Urothelium cell line (cell line): ENCODE measurements at regions not wholly inside any gene's neighbourhood (a gene's known extent, or its start where the extent isn't known, plus 50 kb on each side); places are given as distances from the start of the nearest gene placed in this dataset.

Source experiments
- DNase-seq: peaks from one replicate; pipeline ENCODE4 v3.0.0; 2011; ENCODE audit warnings: low spot score, mixed read lengths
- FAIRE-seq: peaks from 2 replicates; lab custom pipeline; 2011; peaks lifted over from hg19 to GRCh38; lab: Jason Lieb, UNC

- FAIRE-seq: no peak
- no peak for DNase-seq
These were observed 438.1 kb downstream of the NPHP4 start for GRCh38 chr1:5554111-5554510.

- FAIRE-seq: no peak
- no peak for DNase-seq
These were observed 439.3 kb downstream of the NPHP4 start for GRCh38 chr1:5552787-5553484.

DNA sequence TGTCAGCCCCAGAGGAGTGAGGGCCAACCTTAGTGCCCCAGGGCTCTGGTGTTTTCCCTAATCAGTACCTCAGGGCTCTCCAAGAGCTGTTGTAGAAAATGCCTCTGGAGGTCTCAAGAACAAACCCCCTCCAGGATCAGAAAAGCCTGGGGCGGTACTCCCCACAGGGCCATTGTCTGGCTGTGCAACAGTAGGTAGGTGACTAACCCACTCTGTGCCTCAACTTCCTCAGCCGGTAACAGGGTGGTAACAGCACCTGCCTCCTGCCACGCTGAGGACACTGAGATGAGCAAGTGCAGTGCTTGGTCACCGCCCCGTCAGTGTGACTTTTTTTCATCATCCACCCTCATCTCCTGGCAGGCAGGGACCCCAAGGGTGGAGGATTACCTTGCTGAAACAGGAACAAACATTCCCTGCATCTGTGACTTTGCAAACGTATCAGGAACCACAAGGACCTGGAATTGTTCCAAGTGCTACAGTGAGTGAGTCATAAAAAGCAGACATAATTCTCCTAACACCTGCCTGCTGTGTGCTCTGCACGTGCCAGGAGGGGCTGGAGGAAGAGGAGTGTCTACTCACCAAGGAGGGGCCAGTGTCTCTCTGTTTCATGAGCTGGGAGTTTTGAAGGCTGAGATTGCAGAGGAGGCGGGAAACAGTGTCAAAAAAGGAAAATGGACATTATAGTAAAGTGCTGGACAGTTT, 440.8 kb downstream of the NPHP4 start:
- DNase-seq (peak; percentile 61), FAIRE-seq (no peak)

GRCh38 chr1:5548266-5548665, 444.0 kb downstream of the NPHP4 start:
- FAIRE-seq: no peak
- no peak for DNase-seq

DNA sequence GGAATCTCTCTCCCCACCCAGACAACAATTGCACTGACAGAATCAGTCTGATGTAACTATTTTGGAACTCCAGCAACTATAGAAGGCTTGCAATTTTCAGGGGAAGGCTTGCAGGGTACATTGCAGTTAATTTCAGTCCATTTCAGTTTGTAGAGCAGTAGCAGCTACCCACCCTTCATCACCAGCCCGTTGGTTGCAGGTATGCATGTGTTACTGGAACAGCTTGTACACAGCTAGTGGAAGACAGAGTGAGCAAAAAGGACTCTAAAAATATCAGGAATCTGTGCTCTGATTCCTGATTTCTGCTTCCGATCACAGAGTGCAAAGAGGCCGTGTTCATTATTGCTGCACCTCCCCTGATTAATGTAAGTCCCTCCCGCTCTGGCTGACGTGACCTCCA, 449.0 kb downstream of the NPHP4 start:
- FAIRE-seq (no peak), DNase-seq (no peak)

DNA sequence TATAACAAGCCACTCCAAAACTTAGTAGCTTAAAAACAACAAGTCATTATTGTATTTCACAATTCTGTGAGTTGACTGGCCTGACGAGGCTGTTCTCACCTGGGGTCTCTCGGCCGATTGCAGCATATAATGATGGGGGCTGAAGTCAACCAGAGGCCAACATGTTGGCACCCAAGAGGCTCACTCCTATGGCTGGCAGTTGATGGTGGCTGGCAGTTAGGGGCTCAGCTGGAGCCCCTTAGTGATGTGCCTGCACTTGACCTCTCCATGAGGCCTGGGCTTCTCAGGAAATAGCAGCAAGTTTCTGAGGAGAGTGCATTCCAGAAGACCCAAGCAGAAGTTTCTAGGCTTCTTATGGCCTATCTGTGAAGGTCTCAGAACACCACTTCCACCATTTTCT, 459.4 kb downstream of the NPHP4 start:
- no peak for FAIRE-seq
- DNase-seq: no peak

GRCh38 chr1:5526822-5527551, 465.2 kb downstream of the NPHP4 start:
- FAIRE-seq (no peak), DNase-seq (no peak)

GRCh38 chr1:5526385-5526750, 465.9 kb downstream of the NPHP4 start:
- FAIRE-seq (no peak), DNase-seq (no peak)

DNA sequence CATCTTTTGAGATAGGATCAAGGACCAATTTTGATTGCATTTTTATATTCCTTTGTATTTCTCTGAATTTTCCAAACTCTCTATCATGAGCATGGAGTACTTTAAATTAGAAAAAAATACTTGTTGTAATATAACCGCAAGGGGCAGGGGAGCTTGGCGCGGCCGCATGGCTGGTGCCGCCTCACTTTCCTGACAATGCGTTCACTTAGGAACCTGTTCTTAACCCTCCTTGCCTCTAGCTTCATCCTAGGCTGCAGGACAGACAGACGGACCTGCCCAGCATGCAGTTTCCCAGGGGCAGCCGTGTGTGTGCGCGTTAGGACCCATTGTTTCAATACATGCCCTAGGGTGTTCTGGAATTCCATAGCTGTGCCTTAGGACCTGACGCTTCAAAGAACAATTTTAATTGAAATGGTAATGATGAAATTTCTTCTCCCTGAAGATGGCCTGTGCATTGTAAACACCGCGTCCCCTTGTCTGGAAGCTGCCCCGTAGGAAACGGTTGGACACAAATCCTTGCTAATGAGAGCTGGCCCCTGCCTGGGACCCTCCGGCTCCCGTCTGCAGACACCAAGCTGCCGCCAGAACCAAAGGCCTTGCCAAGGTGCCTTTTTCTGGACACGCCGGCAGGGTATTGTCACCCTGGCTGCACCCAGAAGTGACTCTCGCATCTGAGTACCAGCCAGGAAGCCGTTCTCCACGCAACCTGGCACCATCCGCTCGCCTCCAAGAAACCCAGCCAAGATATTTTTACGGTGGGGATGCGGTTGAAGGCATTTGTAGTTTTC, 466.4 kb downstream of the NPHP4 start:
- DNase-seq (no peak), FAIRE-seq (no peak)

DNA sequence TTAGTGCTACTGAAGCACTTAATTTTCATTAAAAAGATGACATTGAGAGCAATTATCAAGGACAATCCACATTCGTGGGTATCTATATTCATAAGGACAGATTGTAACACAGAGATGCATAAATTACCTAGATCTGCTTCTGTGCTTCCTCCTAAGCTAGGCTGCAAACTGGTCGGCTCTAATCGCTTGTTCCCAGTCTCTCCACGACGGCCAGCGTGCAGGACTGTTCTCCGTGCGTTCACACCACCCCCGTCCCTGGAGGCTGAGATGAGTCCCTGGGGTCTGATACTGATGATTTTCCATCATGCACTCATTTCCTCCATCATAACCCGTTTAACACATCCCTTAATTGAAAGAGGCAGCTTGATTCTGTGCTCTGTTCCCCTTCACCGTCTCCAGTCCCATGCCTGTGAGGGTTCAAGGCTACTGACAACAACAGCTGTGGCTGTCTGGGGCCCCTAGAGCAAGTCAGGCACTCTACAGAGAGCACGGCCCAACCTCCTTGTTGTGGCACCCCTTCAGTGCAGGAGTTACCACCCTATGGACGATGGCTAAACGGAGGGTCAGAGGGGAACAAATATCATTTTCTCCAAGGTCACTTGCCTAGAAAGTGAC, 469.6 kb downstream of the NPHP4 start:
- no peak for FAIRE-seq
- DNase-seq: no peak

DNA sequence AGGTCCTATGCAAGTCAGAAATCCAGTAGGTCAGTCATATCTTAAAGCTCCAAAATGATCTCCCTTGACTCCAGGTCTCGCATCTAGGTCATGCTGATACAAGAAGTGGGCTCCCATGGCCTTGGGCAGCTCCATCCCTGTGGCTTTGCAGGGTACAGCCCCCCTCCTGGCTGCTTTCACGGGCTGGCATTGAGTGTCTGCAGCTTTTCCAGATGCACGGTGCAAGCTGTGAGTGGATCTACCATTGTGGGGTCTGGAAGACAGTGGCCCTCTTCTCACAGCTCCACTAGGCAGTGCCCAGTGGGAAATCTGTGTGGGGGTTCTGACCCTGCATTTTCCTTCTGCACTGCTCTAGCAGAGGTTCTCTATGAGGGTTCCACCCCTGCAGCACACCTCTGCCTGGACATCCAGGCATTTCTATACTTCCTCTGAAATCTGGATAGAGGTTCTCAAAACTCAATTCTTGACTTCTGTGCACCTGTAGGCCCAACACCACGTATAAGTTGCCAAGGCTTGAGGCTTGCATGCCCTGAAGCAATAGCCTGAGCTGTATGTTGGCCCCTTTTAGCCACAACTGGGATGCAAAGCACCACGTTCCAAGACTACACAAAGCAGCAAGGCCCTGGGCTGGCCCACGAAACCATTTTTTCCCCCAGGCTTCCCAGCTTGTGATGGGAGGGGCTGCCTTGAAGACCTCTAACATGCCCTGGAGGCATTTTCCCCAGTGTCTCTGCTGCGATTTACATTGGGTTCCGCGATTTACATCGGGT, 472.7 kb downstream of the NPHP4 start:
- FAIRE-seq: no peak

GRCh38 chr1:5516756-5517155, 475.5 kb downstream of the NPHP4 start:
- FAIRE-seq (no peak), DNase-seq (no peak)

More for the DNA sequence above, 472.7 kb downstream of the NPHP4 start:
- no peak for DNase-seq

- DNase-seq (no peak), FAIRE-seq (no peak)
These were observed 476.7 kb downstream of the NPHP4 start for GRCh38 chr1:5515501-5515900.

GRCh38 chr1:5514527-5515183, 477.6 kb downstream of the NPHP4 start:
- peak; percentile 74 for DNase-seq
- FAIRE-seq: no peak

GRCh38 chr1:5513846-5514526, 478.2 kb downstream of the NPHP4 start:
- DNase-seq: no peak
- FAIRE-seq: no peak

DNA sequence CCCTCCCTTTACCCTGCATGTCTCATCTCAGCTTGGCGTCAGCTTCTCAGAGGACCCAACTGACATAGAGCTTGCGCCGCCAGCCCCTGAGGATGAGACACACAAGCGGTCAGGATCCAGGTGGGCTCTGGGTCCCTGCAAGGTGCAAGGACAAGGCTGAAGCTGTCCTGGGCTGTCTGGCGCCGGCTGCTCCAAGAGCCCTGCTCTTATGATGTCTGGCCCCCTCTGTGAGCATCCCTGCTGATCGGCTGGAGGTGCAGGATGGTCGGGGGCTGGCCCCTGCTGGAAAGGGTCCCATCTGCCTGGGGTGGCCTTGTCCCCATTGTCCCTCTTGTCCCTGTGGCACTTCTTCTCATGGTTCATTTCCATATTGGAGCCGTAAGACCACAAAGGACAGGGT, 479.0 kb downstream of the NPHP4 start:
- no peak for DNase-seq
- no peak for FAIRE-seq

- FAIRE-seq (no peak), DNase-seq (no peak)
These were observed 480.7 kb downstream of the NPHP4 start for GRCh38 chr1:5511381-5512097.
